ENCODE measurements at regions not wholly inside any gene's neighbourhood (a gene's known extent, or its start where the extent isn't known, plus 50 kb on each side); places are given as distances from the start of the nearest gene placed in this dataset.
"Not testable (repeated sequence)": the region's sequence is repeated elsewhere in the genome, so short reads cannot be mapped to it uniquely, and the experiment has no call there.

DNA sequence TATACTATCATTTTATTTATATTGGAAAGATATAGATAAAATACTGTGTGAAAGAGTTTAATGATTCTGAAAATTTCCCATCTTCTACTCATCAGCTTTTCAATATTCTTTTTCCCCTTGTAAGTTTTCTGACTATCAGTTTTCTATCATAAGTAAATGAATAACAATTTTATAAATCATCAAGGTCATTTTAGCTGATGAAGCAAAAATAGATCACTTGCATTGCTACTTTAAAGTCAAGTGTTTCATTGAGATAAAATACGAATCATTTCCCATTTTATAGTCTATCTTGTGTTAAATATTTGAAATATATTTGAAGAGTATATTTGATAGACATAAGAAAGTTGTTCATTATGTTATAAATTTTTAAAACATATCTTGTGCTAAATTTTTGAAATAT is 811.0 kb upstream of the GALNTL6 start:
- DNase-seq (ENCODE audit: low read depth in 2 of 2) = no peak

DNA sequence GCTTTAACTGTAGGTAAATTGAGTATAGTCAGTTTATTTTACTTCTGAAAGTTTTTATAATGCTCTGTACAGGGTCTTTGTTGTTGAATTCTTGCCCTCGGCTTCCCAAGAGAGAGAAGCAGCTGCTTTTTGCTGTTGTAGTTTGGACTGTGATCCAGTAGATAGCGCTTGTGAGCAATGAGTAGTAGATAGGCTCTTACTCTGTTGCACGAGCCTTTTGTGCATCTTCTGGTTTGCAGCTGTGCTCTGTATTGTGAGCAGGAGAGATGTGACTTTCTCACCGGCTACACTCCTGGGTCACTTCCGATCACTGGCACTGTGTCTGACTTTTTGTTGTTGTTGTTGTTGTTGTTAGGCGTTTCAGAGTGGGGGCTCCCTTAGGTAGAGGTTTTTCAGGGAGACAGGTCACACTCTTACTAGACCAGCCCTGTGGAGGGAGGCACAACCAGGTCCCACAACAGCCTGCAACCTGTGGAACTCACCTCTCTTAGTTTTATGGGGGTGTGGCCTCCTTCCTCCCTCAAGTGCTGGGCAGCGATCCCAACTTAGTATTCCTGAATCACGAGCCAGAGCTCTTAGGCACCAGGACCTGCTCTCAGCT is 822.1 kb upstream of the GALNTL6 start:
- no peak for DNase-seq (ENCODE audit: low read depth in 2 of 2)

DNA sequence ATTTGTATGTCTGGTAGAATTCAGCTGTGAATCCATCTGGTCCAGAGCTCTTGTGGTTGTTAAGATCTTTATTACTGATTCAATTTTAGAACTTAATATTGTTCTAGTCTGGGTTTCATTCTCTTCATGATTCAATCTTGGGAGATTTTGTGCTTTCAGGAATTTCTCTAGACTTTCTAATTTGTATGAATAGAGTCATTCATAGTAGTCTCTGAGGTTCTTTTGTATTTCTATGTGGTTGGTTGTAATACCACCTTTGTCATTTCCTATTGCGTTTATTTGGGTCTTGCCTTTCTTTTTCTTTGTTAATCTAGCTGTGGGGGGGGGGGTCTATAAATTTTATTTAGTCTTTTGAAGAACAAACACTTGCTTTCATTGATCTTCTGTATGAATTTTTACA is 824.8 kb upstream of the GALNTL6 start:
- no peak for DNase-seq (ENCODE audit: low read depth in 2 of 2)

DNA sequence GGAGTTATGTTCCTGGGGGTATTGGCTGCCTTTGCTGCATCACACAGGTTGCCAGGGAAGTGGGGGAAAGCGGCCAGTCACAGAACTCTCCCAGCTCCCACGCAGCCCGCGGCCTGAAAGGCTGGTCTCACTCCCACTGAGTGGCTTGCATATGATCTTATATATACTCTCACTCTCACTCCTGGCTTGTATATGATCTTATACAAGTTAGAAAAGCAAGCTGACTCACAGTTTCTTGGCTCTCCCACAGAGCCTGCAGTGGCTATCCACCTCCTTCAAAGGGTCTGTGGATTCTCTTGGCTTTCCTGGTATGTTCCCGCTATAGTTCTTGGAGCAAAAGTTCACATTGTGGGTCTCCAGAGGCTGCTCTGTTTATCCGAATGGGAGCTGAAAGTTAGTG is 833.5 kb upstream of the GALNTL6 start:
- DNase-seq (ENCODE audit: low read depth in 2 of 2) = no peak

DNA sequence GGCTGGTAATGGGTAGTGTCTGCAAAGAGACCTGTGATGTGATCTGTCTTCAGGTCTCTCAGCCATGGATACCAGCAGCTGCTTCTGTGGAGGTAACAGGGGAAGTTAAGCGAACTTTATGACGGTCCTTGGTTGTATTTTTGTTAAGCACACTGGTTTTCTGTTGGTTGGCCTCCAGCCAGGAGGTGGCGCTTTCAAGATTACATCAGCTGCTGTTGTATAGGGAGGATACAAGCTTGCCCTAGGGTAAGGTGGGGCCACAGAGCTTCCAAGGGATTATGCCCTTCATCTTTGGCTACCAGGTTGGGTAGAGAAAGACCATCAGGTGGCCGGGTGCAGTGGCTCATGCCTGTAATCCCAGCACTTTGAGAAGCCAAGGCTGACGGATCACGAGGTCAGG is 834.2 kb upstream of the GALNTL6 start:
- DNase-seq (ENCODE audit: low read depth in 2 of 2) = no peak

DNA sequence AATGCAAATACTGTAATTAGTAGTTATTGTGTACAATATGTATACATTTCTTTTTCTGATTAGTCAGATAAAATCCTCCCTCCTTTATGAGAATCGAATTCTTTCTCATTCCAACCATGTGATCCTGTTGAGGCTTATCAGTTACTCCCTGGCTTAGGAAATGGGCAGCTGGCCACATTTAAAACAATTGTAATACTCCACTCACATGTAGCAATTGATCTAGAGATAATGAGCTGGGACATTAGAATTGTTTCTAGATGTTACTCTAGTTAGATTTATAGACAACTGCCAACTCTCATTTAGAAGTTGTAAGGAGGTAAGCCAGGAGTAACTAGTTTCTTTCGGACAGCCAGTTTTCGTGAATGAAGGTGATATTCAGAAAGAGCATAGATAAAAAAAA is 859.3 kb upstream of the AADAT start:
- DNase-seq (ENCODE audit: low read depth in 2 of 2) = no peak

DNA sequence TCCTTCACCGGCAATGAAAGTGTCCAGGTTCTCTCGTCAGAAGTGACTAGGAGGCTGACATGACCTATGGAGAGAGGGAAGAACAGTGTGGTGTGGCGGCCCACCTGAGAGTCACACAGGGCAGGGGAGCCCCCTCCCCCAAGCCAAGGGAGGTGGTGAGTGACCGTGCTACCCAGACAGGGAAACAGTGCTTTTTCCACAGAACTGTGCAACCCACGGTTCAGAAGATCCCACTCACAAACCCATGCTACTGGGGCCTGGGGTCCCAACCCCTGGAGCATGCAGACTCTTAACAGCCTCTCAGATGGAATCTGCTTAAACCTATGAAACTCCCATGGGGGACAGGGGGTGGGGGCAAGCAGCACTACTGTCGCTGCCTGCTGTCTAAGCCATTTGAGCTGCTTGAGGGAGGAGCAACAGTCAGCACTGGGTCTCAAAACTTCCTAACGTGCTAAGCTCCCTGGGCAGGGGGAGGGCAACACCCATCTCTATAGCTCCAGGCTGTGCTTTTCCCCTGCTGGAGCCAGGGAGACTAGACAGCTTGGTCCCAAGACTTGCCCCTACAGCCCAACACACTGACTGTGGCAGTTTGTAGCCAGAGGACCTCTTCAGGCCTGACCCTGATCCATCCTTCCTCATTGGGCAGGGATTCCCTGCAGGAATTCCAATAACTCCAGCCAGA is 850.4 kb upstream of the AADAT start:
- DNase-seq (ENCODE audit: low read depth in 2 of 2) = no peak

DNA sequence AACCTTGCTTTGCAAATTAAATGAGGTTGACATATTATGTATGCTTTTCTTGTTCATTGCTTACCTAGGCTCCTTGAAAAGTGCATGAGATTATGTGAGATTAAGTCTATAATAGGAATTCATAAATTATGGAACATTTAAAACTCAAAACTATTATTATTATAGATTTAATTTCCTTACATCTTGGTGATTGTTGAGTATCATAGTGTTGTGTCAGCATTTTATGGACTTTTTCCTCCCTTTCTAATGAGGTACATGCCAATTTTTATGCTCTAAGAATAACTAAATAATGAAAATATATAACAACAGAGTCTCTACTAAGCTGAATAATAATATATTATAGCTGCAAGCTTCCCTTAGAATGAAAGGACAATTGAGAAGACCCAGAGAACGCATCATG is 848.8 kb upstream of the AADAT start:
- DNase-seq (ENCODE audit: low read depth in 2 of 2) = no peak

DNA sequence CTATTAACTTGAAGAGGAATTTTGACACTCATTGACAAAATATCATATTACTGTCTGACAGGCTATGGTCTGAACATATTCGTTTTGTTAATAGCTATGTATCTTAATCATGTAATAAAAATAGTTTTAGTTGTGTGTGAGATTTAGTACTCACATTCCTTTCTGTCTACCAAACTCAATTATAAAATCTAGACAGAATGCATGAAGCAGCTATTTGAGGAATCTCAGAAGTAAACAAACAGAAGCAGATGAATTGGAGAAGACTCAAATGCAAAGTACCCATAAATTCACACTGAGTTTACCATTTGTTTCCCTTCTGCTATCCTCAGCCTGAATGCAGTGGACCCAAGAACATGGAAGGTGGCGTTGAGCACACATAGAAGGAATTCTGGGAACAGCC is 841.6 kb upstream of the AADAT start:
- no peak for DNase-seq (ENCODE audit: low read depth in 2 of 2)

DNA sequence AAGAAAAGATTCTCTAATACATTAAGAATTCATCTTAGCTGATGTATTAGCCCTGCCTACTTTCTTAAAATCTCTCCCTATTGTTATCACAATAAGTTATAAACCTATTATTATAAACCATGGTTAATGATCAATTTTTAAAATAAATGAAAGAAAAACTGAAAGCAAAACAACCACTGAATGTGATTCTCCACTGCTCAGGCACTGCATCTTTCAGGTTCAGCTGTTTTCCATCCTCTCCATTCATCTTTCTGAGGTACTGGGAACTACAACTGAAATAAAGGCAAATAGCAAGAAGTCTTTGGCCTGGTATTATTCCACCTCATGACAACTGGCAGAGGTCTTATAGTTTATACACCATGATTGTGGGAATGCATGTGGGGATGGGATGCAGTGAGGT is 798.9 kb upstream of the AADAT start:
- DNase-seq (ENCODE audit: low read depth in 2 of 2) = no peak

DNA sequence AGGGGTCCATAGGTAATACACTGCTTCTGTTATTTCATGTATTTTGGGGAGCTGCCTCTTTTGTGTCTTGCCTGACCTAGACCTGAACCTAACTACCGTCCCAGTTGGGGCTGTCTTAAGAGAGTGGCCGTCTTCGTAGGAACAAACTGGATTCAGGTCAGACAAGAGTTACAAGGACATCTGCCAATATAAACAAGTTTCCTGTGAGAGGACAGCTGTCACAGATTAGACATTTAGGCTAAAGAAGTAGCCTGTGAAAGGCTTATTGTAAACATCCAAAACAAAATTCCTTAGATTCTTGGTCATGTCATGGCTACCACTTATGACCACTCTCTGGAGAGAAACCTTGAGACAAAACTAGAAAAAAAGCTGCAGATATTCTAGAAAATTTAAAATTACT is 797.6 kb upstream of the AADAT start:
- no peak for DNase-seq (ENCODE audit: low read depth in 2 of 2)

DNA sequence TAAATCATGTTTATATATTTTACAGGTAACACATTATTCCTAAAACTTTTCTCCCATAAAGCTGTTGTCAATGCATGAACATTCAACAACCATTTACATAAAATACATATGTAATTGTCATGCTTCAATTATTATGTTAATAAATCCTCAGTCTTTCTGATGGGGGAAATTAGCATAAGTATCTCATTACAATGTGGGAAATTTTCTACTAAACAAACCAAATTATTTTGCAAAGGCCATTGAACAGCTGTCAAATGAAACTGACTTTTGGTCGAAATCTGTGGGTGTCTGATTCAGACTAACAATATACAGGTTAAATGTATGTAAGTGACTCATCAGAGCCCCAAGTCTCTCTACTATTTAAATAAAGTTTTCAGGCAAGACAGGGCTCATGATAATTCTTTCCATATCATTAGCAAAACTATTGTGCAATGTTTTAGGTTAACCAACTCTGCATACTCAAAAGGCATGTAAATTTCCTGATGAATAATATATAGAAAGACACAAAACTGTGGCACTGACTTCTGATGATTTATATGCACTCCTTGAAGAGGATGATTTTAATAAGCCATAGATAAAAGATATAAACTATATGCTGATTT is 795.3 kb upstream of the AADAT start:
- no peak for DNase-seq (ENCODE audit: low read depth in 2 of 2)

DNA sequence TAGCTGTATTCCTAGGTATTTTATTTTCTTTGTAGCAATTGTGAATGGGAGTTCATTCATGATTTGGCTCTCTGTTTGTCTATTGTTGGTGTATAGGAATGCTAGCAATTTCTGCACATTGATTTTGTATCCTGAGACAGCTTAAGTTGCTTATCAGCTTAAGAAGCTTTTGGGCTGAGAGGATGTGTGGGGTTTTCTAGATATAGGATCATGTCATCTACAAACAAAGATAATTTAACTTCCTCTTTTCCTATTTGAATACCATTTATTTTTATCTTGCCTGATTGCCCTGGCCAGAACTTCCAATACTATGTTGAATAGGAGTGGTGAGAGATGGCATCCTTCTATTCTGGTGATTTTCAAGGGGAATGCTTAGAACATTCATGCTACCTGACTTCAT is 791.9 kb upstream of the AADAT start:
- not testable (repeated sequence) for DNase-seq (ENCODE audit: low read depth in 2 of 2)

DNA sequence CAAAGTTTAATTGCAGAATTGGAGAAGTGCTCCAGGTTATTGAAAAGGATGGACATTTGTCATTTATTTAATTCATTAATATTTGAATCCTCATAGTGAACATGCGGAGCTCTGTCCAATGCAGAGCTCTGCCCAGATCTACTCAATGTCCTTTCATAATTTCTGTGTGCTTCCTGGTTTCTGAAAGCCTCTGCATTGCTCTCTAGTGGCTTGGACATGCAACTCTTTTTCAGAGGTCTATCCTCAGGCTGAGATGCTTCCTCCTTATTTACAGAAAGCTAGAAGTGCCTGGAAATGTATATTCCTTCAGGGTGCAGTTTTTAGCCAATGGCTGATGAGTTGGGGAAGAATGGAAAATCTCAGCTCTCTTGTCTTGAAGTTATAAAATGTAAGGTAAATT is 786.1 kb upstream of the AADAT start:
- no peak for DNase-seq (ENCODE audit: low read depth in 2 of 2)

DNA sequence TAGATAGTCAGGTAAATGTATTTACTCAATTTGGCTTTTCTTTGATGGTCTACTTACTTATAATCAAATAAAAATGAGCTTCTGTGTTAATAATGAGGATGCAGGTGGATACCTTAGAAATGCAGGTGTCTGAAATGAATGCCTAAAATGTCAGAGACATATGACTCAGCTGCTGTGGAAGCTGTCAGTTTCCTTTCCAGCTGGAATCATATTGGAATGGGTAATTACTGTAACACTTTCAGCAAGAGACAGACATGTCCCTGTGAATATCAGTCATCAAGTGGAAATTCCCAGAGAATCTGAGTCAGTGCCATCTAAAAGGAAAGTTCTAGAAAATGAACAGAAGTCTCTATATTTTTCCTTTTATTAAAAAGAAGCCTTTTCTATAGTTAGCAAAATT is 783.0 kb upstream of the AADAT start:
- DNase-seq (ENCODE audit: low read depth in 2 of 2) = no peak

DNA sequence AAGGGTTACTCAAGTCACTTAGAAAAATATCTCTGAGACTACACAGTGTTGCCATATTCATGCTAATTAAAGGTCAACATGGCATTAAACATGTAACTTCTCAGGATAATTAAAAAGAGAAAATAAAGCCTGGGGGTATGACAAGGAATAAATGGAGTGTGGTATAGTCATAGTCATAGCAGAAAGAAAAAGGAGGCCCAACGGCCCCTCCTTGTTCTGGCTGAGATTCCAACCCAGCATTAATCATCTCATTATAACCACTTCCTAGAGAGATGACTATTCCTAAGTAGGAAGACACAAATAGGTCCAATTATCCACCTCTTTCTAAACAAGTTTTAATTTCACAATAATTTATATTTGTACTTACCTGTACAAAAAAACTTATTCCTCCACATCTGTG is 778.4 kb upstream of the AADAT start:
- DNase-seq (ENCODE audit: low read depth in 2 of 2) = no peak

DNA sequence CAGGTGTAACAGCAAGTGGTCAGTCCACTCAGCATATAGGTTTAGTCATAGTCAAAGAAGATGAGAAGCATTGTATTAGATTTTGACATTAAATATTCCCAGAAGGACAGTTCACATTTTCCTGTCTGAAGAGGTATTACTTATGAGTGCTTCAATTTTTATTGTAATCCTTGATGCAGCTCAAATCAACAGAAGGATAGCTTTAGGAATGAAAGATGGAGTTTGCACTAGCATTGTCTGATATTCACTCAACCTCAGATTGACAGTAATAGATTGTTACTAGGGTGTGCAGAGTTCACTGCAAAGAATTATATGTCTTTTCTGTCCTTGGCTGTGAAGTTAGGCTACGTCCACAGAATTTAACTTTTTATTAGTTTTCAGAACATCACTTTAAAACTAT is 764.3 kb upstream of the AADAT start:
- DNase-seq (ENCODE audit: low read depth in 2 of 2) = no peak

DNA sequence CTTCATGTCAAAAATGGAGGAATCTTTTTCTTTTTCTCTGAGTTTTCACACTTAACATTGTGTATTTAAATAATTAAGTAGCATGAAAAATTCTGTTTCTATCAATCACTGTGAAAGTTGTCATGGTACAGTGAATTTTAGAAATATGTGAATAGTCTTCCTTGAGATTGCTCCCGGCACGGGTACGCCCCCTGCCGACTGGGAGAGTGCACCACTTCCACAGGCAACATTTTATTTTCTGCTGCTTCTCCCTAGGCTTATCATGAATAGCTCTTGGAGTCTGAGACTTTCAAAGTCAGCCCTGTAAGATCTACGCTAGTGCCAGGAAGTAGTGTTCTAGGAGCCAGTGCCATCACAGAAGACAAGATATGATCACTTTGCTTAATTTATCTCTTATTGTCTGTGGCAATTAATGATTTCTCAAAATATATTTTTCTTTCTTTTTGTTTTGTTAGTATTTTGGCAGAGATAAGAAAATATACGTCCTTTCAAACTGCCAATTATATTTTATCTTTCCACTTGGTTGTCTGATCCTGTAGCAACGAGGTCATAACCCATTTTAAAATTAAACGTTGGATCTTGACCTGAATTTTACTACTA is 763.8 kb upstream of the AADAT start:
- no peak for DNase-seq (ENCODE audit: low read depth in 2 of 2)

DNA sequence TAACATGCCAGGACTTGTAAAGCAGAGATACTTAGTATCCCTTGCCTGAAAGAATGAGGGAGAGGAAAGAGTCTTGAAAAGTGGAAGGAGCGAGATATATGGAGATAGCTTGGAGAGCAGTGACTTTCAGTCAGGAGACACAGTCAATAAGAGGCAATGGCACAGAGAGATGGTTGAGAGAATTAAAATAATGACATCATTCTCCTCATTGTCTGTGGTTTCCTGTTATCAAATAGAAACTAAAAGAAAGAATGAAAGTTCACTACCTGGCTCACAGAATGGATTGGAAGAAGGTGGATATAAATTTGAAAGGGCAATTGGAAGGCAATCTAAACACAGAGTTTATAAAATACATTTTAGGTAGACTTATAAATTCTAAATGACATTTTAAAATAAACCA is 760.2 kb upstream of the AADAT start:
- no peak for DNase-seq (ENCODE audit: low read depth in 2 of 2)

DNA sequence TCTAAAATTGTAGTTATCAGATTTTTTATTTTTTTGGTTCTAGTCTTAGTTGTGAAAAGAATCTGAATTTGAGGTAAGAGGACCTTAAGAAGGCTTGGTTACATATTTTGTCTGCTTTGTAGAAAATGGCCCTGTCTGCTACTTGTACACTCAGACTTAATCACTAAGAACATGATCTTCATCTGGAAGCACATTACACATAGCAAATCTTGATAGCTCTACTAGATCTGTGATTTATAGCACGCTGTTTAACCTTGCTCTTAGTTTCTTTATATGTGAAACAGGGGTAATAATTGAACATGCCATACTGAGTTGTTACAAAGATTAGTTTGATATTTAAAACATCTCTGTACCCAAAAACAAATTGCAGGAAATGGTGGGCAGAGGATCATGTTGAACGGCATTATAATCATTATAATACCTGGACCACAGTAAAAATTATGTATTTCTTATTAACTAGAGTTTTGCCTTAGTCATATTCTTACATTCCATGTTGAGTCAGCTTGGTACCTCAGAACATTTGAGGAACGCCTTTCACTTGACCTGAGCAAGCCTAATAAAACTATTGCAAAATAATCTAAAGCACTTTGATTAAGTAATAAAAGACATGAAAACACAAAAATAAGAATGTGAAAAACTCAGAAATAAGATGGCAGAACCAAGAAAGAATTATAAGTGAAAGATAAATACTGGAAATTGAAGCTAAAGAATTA is 738.0 kb upstream of the AADAT start:
- no peak for DNase-seq (ENCODE audit: low read depth in 2 of 2)

DNA sequence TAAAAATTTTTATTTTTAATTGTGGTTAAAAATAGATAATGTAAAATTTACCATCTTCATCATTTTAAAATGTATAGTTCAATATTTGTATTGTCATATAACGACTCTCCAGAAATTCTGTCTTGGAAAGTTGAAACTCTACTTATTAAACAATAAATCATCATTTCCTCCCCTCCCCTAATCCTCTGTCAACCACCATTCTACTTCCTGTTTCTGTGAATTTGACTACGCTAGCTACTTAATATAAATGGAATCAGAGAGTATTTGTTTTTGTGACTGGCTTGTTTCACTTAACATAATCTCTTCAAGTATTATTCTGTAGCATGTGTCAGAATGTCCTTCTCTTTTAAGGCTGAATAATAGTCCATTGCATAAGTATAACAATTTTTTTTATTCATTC is 729.0 kb upstream of the AADAT start:
- no peak for DNase-seq (ENCODE audit: low read depth in 2 of 2)

DNA sequence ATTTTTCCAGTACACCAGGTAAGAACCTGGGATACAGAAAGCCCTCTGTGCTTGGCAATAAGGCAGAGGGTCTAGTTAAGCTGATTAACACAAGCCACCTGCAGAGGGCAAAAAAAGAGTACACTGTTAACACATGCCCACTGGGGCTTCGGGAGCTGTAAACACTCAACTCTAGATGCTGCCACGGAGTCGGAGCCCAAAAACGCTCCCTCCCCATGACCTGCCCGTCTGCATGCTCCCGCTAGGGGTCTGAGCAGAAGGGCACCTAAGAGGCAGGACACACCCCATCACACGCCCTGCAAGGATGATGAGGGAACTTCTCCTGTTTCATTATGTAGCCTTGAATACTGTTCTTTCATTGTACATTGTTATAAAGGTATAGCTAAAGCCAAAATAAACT is 715.6 kb upstream of the AADAT start:
- no peak for DNase-seq (ENCODE audit: low read depth in 2 of 2)

DNA sequence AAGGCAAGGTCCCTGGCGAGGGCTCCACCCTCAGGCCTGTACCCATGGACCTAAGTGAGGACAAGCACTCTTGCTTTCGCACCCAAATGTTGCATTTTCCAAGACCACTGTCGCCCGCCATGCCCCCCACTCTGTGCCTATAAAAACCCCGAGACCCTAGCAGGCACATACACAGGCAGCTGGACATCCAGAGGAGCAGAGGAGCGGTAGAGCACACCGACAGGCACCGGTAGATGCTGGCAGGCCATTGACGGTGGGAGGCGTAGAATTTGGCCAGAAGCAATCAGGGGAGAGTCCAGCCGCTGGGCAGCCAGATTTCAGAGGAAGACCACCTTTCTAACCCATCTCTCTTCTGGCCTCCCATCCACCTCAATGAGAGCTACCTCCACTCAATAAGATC is 715.2 kb upstream of the AADAT start:
- DNase-seq (ENCODE audit: low read depth in 2 of 2) = no peak
